GM12878 (cell line): ENCODE measurements at regions not wholly inside any gene's neighbourhood (a gene's known extent, or its start where the extent isn't known, plus 50 kb on each side); places are given as distances from the start of the nearest gene placed in this dataset.

Experiments used
- ATAC-seq: fragments of 200-7000 bp; cut with Tn5 transposase; 3 replicates; pipeline ENCODE4 v1.9.1; 2020; ENCODE audit warnings: mild to moderate bottlenecking, moderate library complexity
- BruUV-seq: library from RNA; stranded (reverse); fragments of 400-500 nt; replicated peaks from 2 replicates; lab custom pipeline; 2021; lab: Mats Ljungman, UMichigan
- CTCF ChIA-PET: fragments of 300-600 bp; sonication (Branson Sonifier 250); formaldehyde crosslinking; extraction: SDS; loops from one replicate; lab custom pipeline; 2021; ENCODE audit warnings: inconsistent platforms; lab: Yijun Ruan, JAX
- POLR2A ChIA-PET: fragments of 350-600 bp; formaldehyde crosslinking; extraction: SDS; loops from one replicate; lab custom pipeline; 2021; ENCODE audit warnings: inconsistent platforms; lab: Charles Lee
- RAD21 ChIA-PET: fragments of 300-600 bp; sonication (Branson Sonifier 250); formaldehyde crosslinking; loops from one replicate; lab custom pipeline; 2023; ENCODE audit warnings: antibody characterized with exemption; ENCODE audit not compliant: unreplicated experiment; lab: Charles Lee
- SMC1A ChIA-PET: fragments of 300-600 bp; sonication (Branson Sonifier 250); formaldehyde crosslinking; loops from one replicate; lab custom pipeline; 2023; ENCODE audit not compliant: unreplicated experiment, uncharacterized antibody; lab: Charles Lee
- DNase-seq: peaks from one replicate; pipeline ENCODE4 v3.0.0-alpha.2; 2011; ENCODE audit warnings: low read depth, low spot score
- FAIRE-seq: peaks from 3 replicates; lab custom pipeline; 2011; peaks lifted over from hg19 to GRCh38; lab: Jason Lieb, UNC
- H2AFZ ChIP-seq: 2 replicates; pipeline ENCODE4 v1.6.0; 2011; ENCODE audit warnings: low read depth, low read length, control low read depth; ENCODE audit not compliant: control insufficient read depth
- H3K27ac ChIP-seq: 2 replicates; pipeline ENCODE4 v1.5.1; 2011; ENCODE audit warnings: control low read depth; ENCODE audit not compliant: control insufficient read depth, insufficient read depth
- H3K27me3 ChIP-seq, 2 experiments: replicated peaks in 1 of 2; 2 replicates each; pipeline versions ENCODE4 v1.6.0 to v1.6.1; 2011; ENCODE audit warnings: low read length in 1 of 2; ENCODE audit not compliant: control insufficient read depth in 2 of 2, insufficient read depth in 2 of 2
- H3K36me3 ChIP-seq, 2 experiments: 2 replicates each; pipeline ENCODE4 v1.5.1; 2011; ENCODE audit warnings: low read length in 1 of 2; ENCODE audit not compliant: control insufficient read depth in 2 of 2, insufficient read depth in 2 of 2
- H3K4me1 ChIP-seq: 2 replicates; pipeline ENCODE4 v1.6.1; 2011; ENCODE audit warnings: mild to moderate bottlenecking, low read length, moderate library complexity, mixed read lengths; ENCODE audit not compliant: control insufficient read depth, insufficient read depth
- H3K4me2 ChIP-seq: 2 replicates; pipeline ENCODE4 v1.6.0; 2011; ENCODE audit warnings: control low read depth; ENCODE audit not compliant: control insufficient read depth, insufficient read depth
- H3K4me3 ChIP-seq: fragments of 200-600 bp; sonication (generic); 2 replicates; pipeline ENCODE4 v1.5.1; 2016
- H3K79me2 ChIP-seq: 2 replicates; pipeline ENCODE4 v1.6.0; 2011; ENCODE audit warnings: low read length; ENCODE audit not compliant: control insufficient read depth, insufficient read depth
- H3K9ac ChIP-seq: 2 replicates; pipeline ENCODE4 v1.8.0; 2011; ENCODE audit warnings: low read length, control low read depth, mixed read lengths; ENCODE audit not compliant: control insufficient read depth, insufficient read depth
- H3K9me3 ChIP-seq: replicated peaks from 3 replicates; pipeline ENCODE4 v1.5.1; 2011; ENCODE audit warnings: mild to moderate bottlenecking, low read length; ENCODE audit not compliant: control insufficient read depth, insufficient read depth
- H4K20me1 ChIP-seq: 2 replicates; pipeline ENCODE4 v1.6.0; 2011; ENCODE audit not compliant: control insufficient read depth, insufficient read depth
- BHLHE40 ChIP-seq, 2 experiments: fragments of 450-650 bp in 1 of 2; IDR thresholded peaks; 2 replicates each; pipeline ENCODE4 v1.6.1; 2011 to 2017; ENCODE audit warnings: low read depth in 2 of 2, borderline replicate concordance in 1 of 2, improper control_type of control experiment in 1 of 2, low read length in 1 of 2, mild to moderate bottlenecking in 1 of 2
- CREB1 ChIP-seq: IDR thresholded peaks from 2 replicates; pipeline ENCODE4 v1.6.1; 2012; ENCODE audit warnings: low read depth, mild to moderate bottlenecking, inconsistent platforms
- DPF2 ChIP-seq: fragments of 450-650 bp; IDR thresholded peaks from 2 replicates; pipeline ENCODE4 v1.6.1; 2017; ENCODE audit warnings: mild to moderate bottlenecking
- GATAD2B ChIP-seq: fragments of 450-650 bp; conservative IDR thresholded peaks from 2 replicates; pipeline ENCODE4 v1.6.1; 2017; ENCODE audit warnings: low read depth, mild to moderate bottlenecking, moderate library complexity
- IKZF2 ChIP-seq, 2 experiments: fragments of 450-650 bp; IDR thresholded peaks; 2 replicates each; pipeline ENCODE4 v1.6.1; 2017; ENCODE audit warnings: mild to moderate bottlenecking in 2 of 2, moderate library complexity in 2 of 2
- JUND ChIP-seq: IDR thresholded peaks from 2 replicates; pipeline ENCODE4 v1.6.1; 2012; ENCODE audit warnings: low read depth, mild to moderate bottlenecking, low read length, improper control_type of control experiment, moderate library complexity
- NBN ChIP-seq: fragments of 450-650 bp; IDR thresholded peaks from 2 replicates; pipeline ENCODE4 v1.6.1; 2016
- NFIC ChIP-seq: IDR thresholded peaks from 2 replicates; pipeline ENCODE4 v1.6.1; 2012; ENCODE audit warnings: low read depth, mild to moderate bottlenecking, inconsistent platforms, low read length, moderate library complexity
- PRDM15 ChIP-seq: fragments of 450-650 bp; formaldehyde crosslinking; IDR thresholded peaks from 2 replicates; pipeline ENCODE4 v1.4.0; 2020; ENCODE audit warnings: mild to moderate bottlenecking, moderate library complexity
- RB1 ChIP-seq: fragments of 450-650 bp; formaldehyde crosslinking; IDR thresholded peaks from 2 replicates; pipeline ENCODE4 v1.6.1; 2017; ENCODE audit warnings: mild to moderate bottlenecking, borderline replicate concordance
- RELA ChIP-seq: fragments of 450-650 bp; IDR thresholded peaks from 2 replicates; pipeline ENCODE4 v1.8.0; 2014; ENCODE audit warnings: borderline replicate concordance; ENCODE audit not compliant: partially characterized antibody
- RELB ChIP-seq: fragments of 450-650 bp; IDR thresholded peaks from 2 replicates; pipeline ENCODE4 v1.6.1; 2017; ENCODE audit warnings: low read depth, mild to moderate bottlenecking, moderate library complexity
- REST ChIP-seq: IDR thresholded peaks from 2 replicates; pipeline ENCODE4 v1.6.1; 2012; ENCODE audit warnings: mild to moderate bottlenecking, low read depth, low read length
- SMARCA5 ChIP-seq: fragments of 450-650 bp; IDR thresholded peaks from 2 replicates; pipeline ENCODE4 v1.6.1; 2017; ENCODE audit warnings: mild to moderate bottlenecking
- SUPT20H ChIP-seq: IDR thresholded peaks from 2 replicates; pipeline ENCODE4 v1.6.1; 2011; ENCODE audit warnings: low read depth, mild to moderate bottlenecking, low read length, moderate library complexity, borderline replicate concordance; ENCODE audit not compliant: control insufficient read depth
- TCF3 ChIP-seq: IDR thresholded peaks from 2 replicates; pipeline ENCODE4 v1.6.1; 2012; ENCODE audit warnings: low read depth, mild to moderate bottlenecking, low read length, borderline replicate concordance; ENCODE audit not compliant: insufficient read depth
- WRNIP1 ChIP-seq: IDR thresholded peaks from 2 replicates; pipeline ENCODE4 v1.6.1; 2011; ENCODE audit warnings: low read depth, low read length, improper control_type of control experiment, borderline replicate concordance
- YY1 ChIP-seq: IDR thresholded peaks from 2 replicates; pipeline ENCODE4 v1.6.1; 2011; ENCODE audit warnings: low read depth, mild to moderate bottlenecking, low read length
- WGBS: methylation state at CpG from one replicate; pipeline ENCODE4 v1.1.6; 2016; ENCODE audit warnings: low lambda C conversion rate; ENCODE audit not compliant: insufficient replicate concordance, insufficient coverage; ENCODE audit errors: missing lambda C conversion rate; 5-methylcytosine and 5-hydroxymethylcytosine counted together
- in situ Hi-C: fragments of 300-500 bp; cut with MboI; formaldehyde crosslinking; loops from 9 replicates; pipeline ENCODE4 v1.14.3; 2018; ENCODE audit warnings: mixed read lengths
- intact Hi-C: fragments of 100-400 bp; cut with micrococcal nuclease; formaldehyde crosslinking; loops from one replicate; pipeline ENCODE4 v1.14.2; 2022; ENCODE audit not compliant: unreplicated experiment

GRCh38 chr2:6704077-6704476, 161.6 kb downstream of the CMPK2 start:
- ChIA-PET SMC1A (no interaction called here), CTCF (no interaction called here)
- in situ Hi-C loops = no loop called here
- TF ChIP-seq SUPT20H (no peak), NFIC (no peak), RELA (no peak), GATAD2B (no peak), WRNIP1 (no peak), SMARCA5 (no peak), RELB (no peak), JUND (no peak), NBN (no peak), CREB1 (no peak), PRDM15 (CRISPR knock-in tag) (no peak), DPF2 (no peak), BHLHE40 (IDR thresholded peaks at IDR 0.05; ENCODE audit: borderline replicate concordance in 1 of 2, low read depth in 2 of 2, low read length in 1 of 2) (no peak), REST (no peak), RB1 (no peak), YY1 (no peak), IKZF2 (IDR thresholded peaks at IDR 0.05) (no peak), TCF3 (no peak)

More at GRCh38 chr2:6704077-6704476, 161.6 kb downstream of the CMPK2 start:
- Histone ChIP-seq H2AFZ (no peak overlapping the region), H3K27ac (no peak overlapping the region), H3K27me3 (no peaks in the 10 kb centered on the region), H3K9ac (no peak overlapping the region), H4K20me1 (no peaks in the 10 kb centered on the region), H3K79me2 (no peaks in the 10 kb centered on the region), H3K4me1 (no peaks in the 10 kb centered on the region), H3K4me2 (no peak overlapping the region), H3K9me3 (no peaks in the 10 kb centered on the region), H3K36me3 (no peaks in the 10 kb centered on the region), H3K4me3 (no peak overlapping the region)
- 0% methylated on average over 1 of the region's 1 CpG for WGBS
- POLR2A ChIA-PET = no interaction called here
- ATAC-seq (no peak), DNase-seq (no peak), FAIRE-seq (no peak)
- intact Hi-C loops = no loop called here
- BruUV-seq = no TSS peak
- RAD21 ChIA-PET = no interaction called here
